PFSK-1 (cell line): ENCODE measurements at regions not wholly inside any gene's neighbourhood (a gene's known extent, or its start where the extent isn't known, plus 50 kb on each side); places are given as distances from the start of the nearest gene placed in this dataset.

Experiments used
- FOXP2 ChIP-seq: optimal IDR thresholded peaks from 2 replicates; pipeline ENCODE3; 2011; ENCODE audit warnings: borderline replicate concordance, control low read depth, inconsistent platforms; ENCODE audit not compliant: insufficient read depth; ENCODE audit errors: extremely low read length, extremely low read depth
- POLR2AphosphoS5 ChIP-seq: IDR thresholded peaks from 2 replicates; pipeline ENCODE4 v1.6.1; 2012; ENCODE audit warnings: low read depth, mild to moderate bottlenecking, control low read depth, low read length, moderate library complexity
- REST ChIP-seq, 2 experiments: IDR thresholded peaks; 2 replicates each; pipeline versions ENCODE4 v1.6.1 to v1.8.0; 2011 to 2012; ENCODE audit warnings: low read depth in 2 of 2, low read length in 2 of 2, control low read depth in 1 of 2, inconsistent platforms in 1 of 2, mild to moderate bottlenecking in 1 of 2, moderate library complexity in 1 of 2; ENCODE audit not compliant: insufficient read depth in 1 of 2
- SIN3A ChIP-seq: IDR thresholded peaks from 2 replicates; pipeline ENCODE4 v1.6.1; 2012; ENCODE audit warnings: mild to moderate bottlenecking, low read length, moderate library complexity, borderline replicate concordance; ENCODE audit not compliant: insufficient read depth
- TAF1 ChIP-seq: IDR thresholded peaks from 2 replicates; pipeline ENCODE4 v1.6.1; 2012; ENCODE audit warnings: low read length, control low read depth, borderline replicate concordance; ENCODE audit not compliant: insufficient read depth

GRCh38 chr2:149841396-149841795 is 253.8 kb upstream of the MMADHC start:
- TF ChIP-seq POLR2AphosphoS5 (no peak), TAF1 (no peak), FOXP2 (no peak), SIN3A (no peak), REST (IDR thresholded peaks at IDR 0.05; ENCODE audit: insufficient read depth in 1 of 2, low read depth in 2 of 2, low read length in 2 of 2) (no peak)

- TF ChIP-seq FOXP2 (no peak), REST (IDR thresholded peaks at IDR 0.05; ENCODE audit: insufficient read depth in 1 of 2, low read depth in 2 of 2, low read length in 2 of 2) (no peak)
These were observed 244.7 kb upstream of the MMADHC start for GRCh38 chr2:149832324-149832723.

- no peak for TF ChIP-seq SIN3A
- no peak for TF ChIP-seq REST (IDR thresholded peaks at IDR 0.05; ENCODE audit: insufficient read depth in 1 of 2, low read depth in 2 of 2, low read length in 2 of 2)
These were observed 241.1 kb upstream of the MMADHC start for GRCh38 chr2:149828520-149829210.

GRCh38 chr2:149827585-149828126 is 240.1 kb upstream of the MMADHC start:
- no peak for TF ChIP-seq FOXP2
- TF ChIP-seq REST (IDR thresholded peaks at IDR 0.05; ENCODE audit: insufficient read depth in 1 of 2, low read depth in 2 of 2, low read length in 2 of 2) = peak; percentile 50 to 77; a peak in 3 of 4 replicates

DNA sequence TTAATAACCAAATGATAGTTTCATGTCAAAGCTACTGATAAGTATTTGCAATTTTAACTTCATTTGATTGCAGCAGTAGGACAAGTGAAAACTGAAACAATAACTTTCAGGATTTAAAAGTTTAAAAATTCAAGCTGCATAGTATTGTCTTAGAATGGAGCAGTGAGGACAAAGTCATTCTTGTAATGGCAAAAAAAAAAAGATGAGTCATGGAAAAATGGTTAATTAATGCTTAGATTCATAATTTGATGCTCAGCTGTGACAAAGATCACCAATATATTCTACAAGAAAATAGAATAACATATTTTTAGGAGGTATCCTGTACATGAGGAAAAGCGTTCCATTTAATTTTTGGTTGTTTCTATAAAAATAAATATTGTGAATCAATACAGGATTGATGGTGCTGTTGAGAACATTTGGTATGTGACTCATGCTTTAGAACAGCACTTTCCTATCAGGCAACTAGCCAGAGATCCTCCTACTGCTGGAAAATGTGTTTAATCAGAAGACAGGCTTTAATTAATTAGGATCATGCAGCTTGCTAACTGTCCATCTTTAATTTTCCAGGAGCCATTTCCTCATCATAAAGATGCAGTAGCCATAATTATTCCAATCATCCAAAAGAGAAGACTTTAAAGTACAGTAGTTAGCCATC is 239.0 kb upstream of the MMADHC start:
- TF ChIP-seq POLR2AphosphoS5 = no peak
- TF ChIP-seq TAF1 = no peak
- no peak for TF ChIP-seq REST (IDR thresholded peaks at IDR 0.05; ENCODE audit: insufficient read depth in 1 of 2, low read depth in 2 of 2, low read length in 2 of 2)
- TF ChIP-seq SIN3A = no peak
- no peak for TF ChIP-seq FOXP2
